Caco-2 (cell line): ENCODE measurements at regions not wholly inside any gene's neighbourhood (a gene's known extent, or its start where the extent isn't known, plus 50 kb on each side); places are given as distances from the start of the nearest gene placed in this dataset.

Source experiments
- BruUV-seq: library from RNA; stranded (reverse); fragments of 400-500 nt; replicated peaks from 2 replicates; lab custom pipeline; 2021; lab: Mats Ljungman, UMichigan
- CTCF ChIA-PET: fragments of 300-600 bp; sonication (Branson Sonifier 250); formaldehyde crosslinking; loops from one replicate; lab custom pipeline; 2022; ENCODE audit warnings: antibody characterized with exemption; lab: Charles Lee
- POLR2A ChIA-PET: fragments of 300-600 bp; sonication (Branson Sonifier 250); formaldehyde crosslinking; loops from one replicate; lab custom pipeline; 2022; ENCODE audit warnings: antibody characterized with exemption; lab: Charles Lee
- DNase-seq, 2 experiments: peaks; one replicate each; pipeline versions ENCODE4 v3.0.0 to v3.0.0-alpha.2; 2020 to 2022
- H3K27me3 ChIP-seq: replicated peaks from 2 replicates; pipeline ENCODE4 v1.6.0; 2011; ENCODE audit warnings: low read length; ENCODE audit not compliant: control insufficient read depth, insufficient read depth
- H3K36me3 ChIP-seq: 2 replicates; pipeline ENCODE4 v1.5.1; 2011; ENCODE audit warnings: low read length; ENCODE audit not compliant: control insufficient read depth, insufficient read depth
- H3K4me1 ChIP-seq: fragments of 250-450 bp; sonication (Bioruptor Pico); 2 replicates; pipeline ENCODE4 v1.5.1; 2020; ENCODE audit warnings: mild to moderate bottlenecking
- H3K4me3 ChIP-seq: 2 replicates; pipeline ENCODE4 v1.5.1; 2011; ENCODE audit warnings: low read depth, mild to moderate bottlenecking, control low read depth, low read length
- H3K9me3 ChIP-seq: fragments of 250-450 bp; sonication (Bioruptor Pico); 2 replicates; pipeline ENCODE4 v1.5.1; 2020; ENCODE audit warnings: mild to moderate bottlenecking, moderate library complexity
- H3K27ac Mint-ChIP-seq: one replicate; pipeline ENCODE4 v1.8.0; 2022; ENCODE audit warnings: mixed read lengths; ENCODE audit not compliant: unreplicated experiment
- H3K27me3 Mint-ChIP-seq: one replicate; pipeline ENCODE4 v1.8.0; 2022; ENCODE audit warnings: mixed read lengths; ENCODE audit not compliant: insufficient read depth, unreplicated experiment
- H3K36me3 Mint-ChIP-seq: one replicate; pipeline ENCODE4 v1.8.0; 2022; ENCODE audit warnings: mild to moderate bottlenecking, mixed read lengths; ENCODE audit not compliant: insufficient read depth, unreplicated experiment
- H3K4me1 Mint-ChIP-seq: one replicate; pipeline ENCODE4 v1.8.0; 2022; ENCODE audit warnings: low read depth, mixed read lengths; ENCODE audit not compliant: unreplicated experiment
- H3K4me3 Mint-ChIP-seq: one replicate; pipeline ENCODE4 v1.8.0; 2022; ENCODE audit warnings: mild to moderate bottlenecking, moderate library complexity, mixed read lengths; ENCODE audit not compliant: unreplicated experiment
- H3K9me3 Mint-ChIP-seq: one replicate; pipeline ENCODE4 v1.8.0; 2022; ENCODE audit warnings: mixed read lengths; ENCODE audit not compliant: unreplicated experiment
- intact Hi-C: fragments of 100-400 bp; cut with micrococcal nuclease; formaldehyde crosslinking; loops from one replicate; pipeline ENCODE4 v1.10.0; 2022; ENCODE audit not compliant: unreplicated experiment
- TF ChIP-seq, protein P1 (sequence below), 2 experiments: fragments of 200-600 bp in 1 of 2; IDR thresholded peaks; 1 replicate in 1 of 2; 2 replicates in 1 of 2; pipeline versions ENCODE4 v1.5.1 to v1.8.0; 2011 to 2022; ENCODE audit warnings: antibody characterized with exemption in 1 of 2, control low read depth in 1 of 2, inconsistent platforms in 1 of 2, low read depth in 1 of 2, low read length in 1 of 2, mild to moderate bottlenecking in 1 of 2, moderate library complexity in 1 of 2; ENCODE audit not compliant: insufficient read depth in 1 of 2, severe bottlenecking in 1 of 2, unreplicated experiment in 1 of 2

DNA sequence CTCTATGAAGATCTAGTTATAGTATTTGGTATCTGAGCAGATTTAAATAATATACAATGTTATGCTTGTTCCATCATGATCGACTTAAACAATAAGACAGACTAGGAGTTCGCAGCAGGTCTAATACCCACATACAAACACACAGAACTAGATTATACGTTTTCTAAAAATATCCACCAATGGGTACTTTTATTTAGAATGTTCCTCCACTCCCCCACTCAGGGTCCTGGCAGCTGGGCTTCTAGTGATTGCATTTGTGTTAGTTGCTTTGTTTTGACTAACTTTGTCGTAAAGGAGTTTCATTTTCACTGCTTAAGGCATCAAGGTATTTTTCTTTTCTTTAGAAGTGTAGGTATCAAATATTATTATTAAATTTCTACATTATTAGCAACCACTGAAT, 91.4 kb downstream of the RPRM start:
- H3K27ac Mint-ChIP-seq = no peak overlapping the region
- intact Hi-C loops = no loop called here

GRCh38 chr2:153386481-153386897, 92.1 kb downstream of the RPRM start:
- H3K4me1 Mint-ChIP-seq = no peaks in the 10 kb centered on the region
- peaks cover 4% of the 10 kb centered on the region for H3K27me3 Mint-ChIP-seq
- POLR2A ChIA-PET = no interaction called here

More for the DNA sequence above, 91.4 kb downstream of the RPRM start:
- H3K27me3 Mint-ChIP-seq = peaks cover 4% of the 10 kb centered on the region
- ChIA-PET POLR2A (no interaction called here), CTCF (no interaction called here)
- Histone ChIP-seq H3K4me1 (no peaks in the 10 kb centered on the region), H3K9me3 (no peaks in the 10 kb centered on the region; the same call in 1 of the 2 replicates), H3K36me3 (no peaks in the 10 kb centered on the region), H3K4me3 (no peak overlapping the region), H3K27me3 (no peaks in the 10 kb centered on the region)
- DNase-seq = no peak
- no peaks in the 10 kb centered on the region for H3K9me3 Mint-ChIP-seq
- no peaks in the 10 kb centered on the region for H3K36me3 Mint-ChIP-seq
- TF ChIP-seq, protein P1, sequence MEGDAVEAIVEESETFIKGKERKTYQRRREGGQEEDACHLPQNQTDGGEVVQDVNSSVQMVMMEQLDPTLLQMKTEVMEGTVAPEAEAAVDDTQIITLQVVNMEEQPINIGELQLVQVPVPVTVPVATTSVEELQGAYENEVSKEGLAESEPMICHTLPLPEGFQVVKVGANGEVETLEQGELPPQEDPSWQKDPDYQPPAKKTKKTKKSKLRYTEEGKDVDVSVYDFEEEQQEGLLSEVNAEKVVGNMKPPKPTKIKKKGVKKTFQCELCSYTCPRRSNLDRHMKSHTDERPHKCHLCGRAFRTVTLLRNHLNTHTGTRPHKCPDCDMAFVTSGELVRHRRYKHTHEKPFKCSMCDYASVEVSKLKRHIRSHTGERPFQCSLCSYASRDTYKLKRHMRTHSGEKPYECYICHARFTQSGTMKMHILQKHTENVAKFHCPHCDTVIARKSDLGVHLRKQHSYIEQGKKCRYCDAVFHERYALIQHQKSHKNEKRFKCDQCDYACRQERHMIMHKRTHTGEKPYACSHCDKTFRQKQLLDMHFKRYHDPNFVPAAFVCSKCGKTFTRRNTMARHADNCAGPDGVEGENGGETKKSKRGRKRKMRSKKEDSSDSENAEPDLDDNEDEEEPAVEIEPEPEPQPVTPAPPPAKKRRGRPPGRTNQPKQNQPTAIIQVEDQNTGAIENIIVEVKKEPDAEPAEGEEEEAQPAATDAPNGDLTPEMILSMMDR (IDR thresholded peaks at IDR 0.05; ENCODE audit: insufficient read depth in 1 of 2, low read depth in 1 of 2, low read length in 1 of 2, severe bottlenecking in 1 of 2, unreplicated experiment in 1 of 2) = no peak
- BruUV-seq = no TSS peak
- no peaks in the 10 kb centered on the region for H3K4me1 Mint-ChIP-seq
- H3K4me3 Mint-ChIP-seq = no peak overlapping the region

GRCh38 chr2:153373510-153374279, 104.9 kb downstream of the RPRM start:
- Mint-ChIP-seq H3K27me3 (no peaks in the 10 kb centered on the region), H3K4me3 (no peak overlapping the region), H3K36me3 (no peaks in the 10 kb centered on the region), H3K9me3 (no peaks in the 10 kb centered on the region), H3K27ac (no peak overlapping the region), H3K4me1 (no peaks in the 10 kb centered on the region)
- Histone ChIP-seq H3K4me1 (no peaks in the 10 kb centered on the region), H3K36me3 (no peaks in the 10 kb centered on the region), H3K4me3 (no peak overlapping the region), H3K9me3 (no peaks in the 10 kb centered on the region), H3K27me3 (no peaks in the 10 kb centered on the region)
- DNase-seq = no peak
- no TSS peak for BruUV-seq
- ChIA-PET POLR2A (no interaction called here), CTCF (no interaction called here)
- intact Hi-C loops = no loop called here
- TF ChIP-seq, protein P1 (IDR thresholded peaks at IDR 0.05; ENCODE audit: insufficient read depth in 1 of 2, low read depth in 1 of 2, low read length in 1 of 2, severe bottlenecking in 1 of 2, unreplicated experiment in 1 of 2) = no peak

More at GRCh38 chr2:153386481-153386897, 92.1 kb downstream of the RPRM start:
- no peaks in the 10 kb centered on the region for H3K36me3 Mint-ChIP-seq
- H3K36me3 ChIP-seq = no peaks in the 10 kb centered on the region
- no peaks in the 10 kb centered on the region for H3K27me3 ChIP-seq
- intact Hi-C loops = no loop called here
- no peak for DNase-seq
- H3K4me3 ChIP-seq = no peak overlapping the region
- no peaks in the 10 kb centered on the region for H3K9me3 Mint-ChIP-seq
- H3K4me3 Mint-ChIP-seq = no peak overlapping the region
- no peaks in the 10 kb centered on the region; the same call in 1 of the 2 replicates for H3K9me3 ChIP-seq
- CTCF ChIA-PET = no interaction called here
- TF ChIP-seq, protein P1 (IDR thresholded peaks at IDR 0.05; ENCODE audit: insufficient read depth in 1 of 2, low read depth in 1 of 2, low read length in 1 of 2, severe bottlenecking in 1 of 2, unreplicated experiment in 1 of 2) = no peak
- BruUV-seq = no TSS peak
- H3K4me1 ChIP-seq = no peaks in the 10 kb centered on the region
- H3K27ac Mint-ChIP-seq = no peak overlapping the region
